OCI-LY1 (cell line): ENCODE measurements at regions not wholly inside any gene's neighbourhood (a gene's known extent, or its start where the extent isn't known, plus 50 kb on each side); places are given as distances from the start of the nearest gene placed in this dataset.

Source experiments
- H2AFZ ChIP-seq: fragments of 200-600 bp; sonication (generic), shearing (Covaris generic); 2 replicates; pipeline ENCODE4 v1.6.0; 2014; ENCODE audit warnings: antibody characterized with exemption, mild to moderate bottlenecking, low read length
- H3F3A ChIP-seq: fragments of 200-600 bp; sonication (generic), shearing (Covaris generic); 2 replicates; pipeline ENCODE4 v1.6.0; 2014; ENCODE audit warnings: mild to moderate bottlenecking, antibody characterized with exemption, low read length, moderate library complexity; ENCODE audit not compliant: insufficient read depth
- H3K27ac ChIP-seq: fragments of 200-600 bp; sonication (generic); 2 replicates; pipeline ENCODE4 v1.5.1; 2014; ENCODE audit warnings: low read length, mixed run types, mild to moderate bottlenecking, low read depth; ENCODE audit not compliant: poor library complexity, severe bottlenecking
- H3K27me3 ChIP-seq: fragments of 200-600 bp; sonication (generic); 2 replicates; pipeline ENCODE4 v1.6.0; 2014; ENCODE audit warnings: antibody characterized with exemption, mild to moderate bottlenecking, low read length, moderate library complexity; ENCODE audit not compliant: insufficient read depth
- H3K36me3 ChIP-seq: fragments of 200-600 bp; sonication (generic); 2 replicates; pipeline ENCODE4 v1.6.1; 2014; ENCODE audit warnings: mild to moderate bottlenecking, antibody characterized with exemption, low read length, moderate library complexity, mixed read lengths; ENCODE audit not compliant: insufficient read depth
- H3K4me1 ChIP-seq: fragments of 200-600 bp; sonication (generic); 2 replicates; pipeline ENCODE4 v1.5.1; 2014; ENCODE audit warnings: mild to moderate bottlenecking, low read length, moderate library complexity; ENCODE audit not compliant: insufficient read depth, severe bottlenecking
- H3K4me2 ChIP-seq: fragments of 200-600 bp; sonication (generic), shearing (Covaris generic); 2 replicates; pipeline ENCODE4 v1.6.1; 2014; ENCODE audit warnings: low read length
- H3K4me3 ChIP-seq: fragments of 200-600 bp; sonication (generic); 2 replicates; pipeline ENCODE4 v1.5.1; 2014; ENCODE audit warnings: low read length, low read depth, mild to moderate bottlenecking, mixed read lengths; ENCODE audit not compliant: poor library complexity, severe bottlenecking
- H3K79me2 ChIP-seq: fragments of 200-600 bp; shearing (Covaris generic); 2 replicates; pipeline ENCODE4 v1.6.1; 2016; ENCODE audit warnings: mixed run types, low read length, mixed read lengths; ENCODE audit not compliant: insufficient read depth
- H3K9ac ChIP-seq: fragments of 200-600 bp; sonication (generic), shearing (Covaris generic); 2 replicates; pipeline ENCODE4 v1.6.1; 2014; ENCODE audit warnings: mild to moderate bottlenecking, low read length, mixed read lengths
- H3K9me2 ChIP-seq: fragments of 200-600 bp; sonication (generic), shearing (Covaris generic); 2 replicates; pipeline ENCODE4 v1.6.1; 2014; ENCODE audit warnings: low read depth, mild to moderate bottlenecking, low read length, mixed read lengths
- H3K9me3 ChIP-seq: fragments of 200-600 bp; shearing (Covaris generic); 2 replicates; pipeline ENCODE4 v1.6.1; 2014; ENCODE audit warnings: low read length, mixed read lengths
- H4K20me1 ChIP-seq: fragments of 200-600 bp; sonication (generic), shearing (Covaris generic); 2 replicates; pipeline ENCODE4 v1.6.0; 2016; ENCODE audit warnings: mild to moderate bottlenecking, low read length; ENCODE audit not compliant: insufficient read depth
- CTCF ChIP-seq: fragments of 200-600 bp; sonication (generic), shearing (Covaris generic); IDR thresholded peaks from 2 replicates; pipeline ENCODE4 v1.5.1; 2017; ENCODE audit warnings: mild to moderate bottlenecking, antibody characterized with exemption, low read length, moderate library complexity, mixed read lengths
- EZH2 ChIP-seq: fragments of 200-600 bp; sonication (generic), shearing (Covaris generic); IDR thresholded peaks from 2 replicates; pipeline ENCODE4 v1.8.0; 2017; ENCODE audit warnings: borderline replicate concordance, mixed run types, mild to moderate bottlenecking, antibody characterized with exemption, low read length, moderate library complexity, mixed read lengths

- Histone ChIP-seq H3K4me1 (no peaks in the 10 kb centered on the region), H3K9ac (no peak overlapping the region), H3K27ac (no peak overlapping the region), H3F3A (no peaks in the 10 kb centered on the region), H3K9me3 (0 out of 2 replicates have a peak, but pooled peaks cover 4% of the 10 kb centered on the region), H3K9me2 (no peaks in the 10 kb centered on the region), H3K4me2 (no peak overlapping the region), H3K79me2 (no peaks in the 10 kb centered on the region), H3K4me3 (no peak overlapping the region), H3K36me3 (no peaks in the 10 kb centered on the region), H2AFZ (no peak overlapping the region), H4K20me1 (no peaks in the 10 kb centered on the region), H3K27me3 (no peaks in the 10 kb centered on the region)
- TF ChIP-seq CTCF: no peak
- TF ChIP-seq EZH2: no peak
These were observed 1217.8 kb upstream of the PCDH20 start for GRCh38 chr13:62633448-62633847.

- H3K9me2 ChIP-seq: no peaks in the 10 kb centered on the region
- TF ChIP-seq CTCF: no peak
- no peak for TF ChIP-seq EZH2
- H3K9ac ChIP-seq: no peak overlapping the region
- H2AFZ ChIP-seq: no peak overlapping the region
- H3K4me2 ChIP-seq: no peak overlapping the region
- no peak overlapping the region for H3K4me3 ChIP-seq
- H3K27me3 ChIP-seq: no peaks in the 10 kb centered on the region
- no peaks in the 10 kb centered on the region for H3K79me2 ChIP-seq
- H4K20me1 ChIP-seq: no peaks in the 10 kb centered on the region
- no peaks in the 10 kb centered on the region for H3K4me1 ChIP-seq
- no peaks in the 10 kb centered on the region for H3F3A ChIP-seq
- H3K9me3 ChIP-seq: 0 out of 2 replicates have a peak, but pooled peaks cover 4% of the 10 kb centered on the region
- H3K36me3 ChIP-seq: no peaks in the 10 kb centered on the region
- H3K27ac ChIP-seq: no peak overlapping the region
These were observed 1216.0 kb upstream of the PCDH20 start for GRCh38 chr13:62631619-62632018.

GRCh38 chr13:62631124-62631523 lies 1215.5 kb upstream of the PCDH20 start:
- Histone ChIP-seq H4K20me1 (no peaks in the 10 kb centered on the region), H3K4me2 (no peak overlapping the region), H3K36me3 (no peaks in the 10 kb centered on the region), H3K79me2 (no peaks in the 10 kb centered on the region), H3K9me2 (no peaks in the 10 kb centered on the region), H3K4me1 (no peaks in the 10 kb centered on the region), H2AFZ (no peak overlapping the region), H3K27me3 (no peaks in the 10 kb centered on the region), H3F3A (no peaks in the 10 kb centered on the region), H3K27ac (no peak overlapping the region), H3K9ac (no peak overlapping the region), H3K4me3 (no peak overlapping the region), H3K9me3 (0 out of 2 replicates have a peak, but pooled peaks cover 4% of the 10 kb centered on the region)
- TF ChIP-seq CTCF (no peak), EZH2 (no peak)
